Liver (tissue), 8 donors: ENCODE measurements at regions not wholly inside any gene's neighbourhood (a gene's known extent, or its start where the extent isn't known, plus 50 kb on each side); places are given as distances from the start of the nearest gene placed in this dataset.

Experiments used
- DNase-seq: peaks from one replicate; pipeline ENCODE4 v3.0.0-alpha.2; 2017; ENCODE audit warnings: low spot score
- H3K27ac ChIP-seq, 2 donors: one replicate each; pipeline ENCODE4 v1.7.0; 2013; ENCODE audit warnings: inconsistent platforms in 2 of 2, low read length in 2 of 2, control low read depth in 1 of 2, low read depth in 1 of 2, mild to moderate bottlenecking in 1 of 2
- H3K27me3 ChIP-seq, 4 donors: one replicate each; pipeline versions ENCODE4 v1.6.1 to v1.7.0; 2013; ENCODE audit warnings: low read length in 3 of 4, inconsistent platforms in 1 of 4, mild to moderate bottlenecking in 1 of 4, moderate library complexity in 1 of 4; ENCODE audit not compliant: control insufficient read depth in 4 of 4, insufficient read depth in 4 of 4
- H3K36me3 ChIP-seq, 4 donors: one replicate each; pipeline versions ENCODE4 v1.6.1 to v1.7.0; 2013; ENCODE audit warnings: low read length in 3 of 4, mild to moderate bottlenecking in 3 of 4, low read depth in 1 of 4, moderate library complexity in 1 of 4; ENCODE audit not compliant: control insufficient read depth in 4 of 4, insufficient read depth in 3 of 4
- H3K4me1 ChIP-seq, 4 donors: one replicate each; pipeline versions ENCODE4 v1.6.1 to v1.7.0; 2013; ENCODE audit warnings: low read length in 3 of 4, mild to moderate bottlenecking in 3 of 4, moderate library complexity in 1 of 4; ENCODE audit not compliant: control insufficient read depth in 4 of 4, insufficient read depth in 4 of 4
- H3K4me3 ChIP-seq, 3 donors: one replicate each; pipeline versions ENCODE4 v1.6.1 to v1.7.0; 2013; ENCODE audit warnings: low read length in 3 of 3, control low read depth in 1 of 3, low read depth in 1 of 3, mild to moderate bottlenecking in 1 of 3
- H3K9ac ChIP-seq, 2 donors: one replicate each; pipeline ENCODE4 v1.7.0; 2013; ENCODE audit warnings: low read length in 2 of 2, mild to moderate bottlenecking in 2 of 2, moderate library complexity in 2 of 2, control low read depth in 1 of 2, low read depth in 1 of 2
- H3K9me3 ChIP-seq, 4 donors: one replicate each; pipeline versions ENCODE4 v1.6.1 to v1.7.0; 2013; ENCODE audit warnings: low read length in 3 of 4; ENCODE audit not compliant: control insufficient read depth in 4 of 4
- CTCF ChIP-seq: fragments of 150-350 bp; IDR thresholded peaks from 2 replicates; pipeline ENCODE4 v1.5.1; 2017; ENCODE audit warnings: improper control_type of control experiment, low read depth, low read length; ENCODE audit not compliant: missing input control
- EGR1 ChIP-seq, 2 donors: IDR thresholded peaks; 2 replicates each; pipeline ENCODE4 v1.6.1; 2016 to 2018; ENCODE audit warnings: antibody characterized with exemption in 2 of 2, low read depth in 2 of 2
- FOXA1 ChIP-seq: IDR thresholded peaks from 2 replicates; pipeline ENCODE4 v1.6.1; 2016; ENCODE audit warnings: antibody characterized with exemption
- FOXA2 ChIP-seq: IDR thresholded peaks from 2 replicates; pipeline ENCODE4 v1.6.1; 2016; ENCODE audit warnings: antibody characterized with exemption
- GABPA ChIP-seq, 2 donors: IDR thresholded peaks in 1 of 2; conservative IDR thresholded peaks in 1 of 2; 2 replicates each; pipeline ENCODE4 v1.6.1; 2016; ENCODE audit warnings: antibody characterized with exemption in 2 of 2, mild to moderate bottlenecking in 1 of 2, moderate library complexity in 1 of 2
- HNF4A ChIP-seq, 2 donors: conservative IDR thresholded peaks; 2 replicates each; pipeline ENCODE4 v1.6.1; 2016; ENCODE audit warnings: antibody characterized with exemption in 2 of 2, mild to moderate bottlenecking in 2 of 2
- HNF4G ChIP-seq: IDR thresholded peaks from 2 replicates; pipeline ENCODE4 v1.6.1; 2016; ENCODE audit warnings: antibody characterized with exemption
- JUND ChIP-seq, 2 donors: IDR thresholded peaks; 2 replicates each; pipeline ENCODE4 v1.6.1; 2016; ENCODE audit warnings: antibody characterized with exemption in 2 of 2
- NR2F2 ChIP-seq: IDR thresholded peaks from 2 replicates; pipeline ENCODE4 v1.6.1; 2016; ENCODE audit warnings: antibody characterized with exemption
- RAD21 ChIP-seq, 2 donors: IDR thresholded peaks; 2 replicates each; pipeline ENCODE4 v1.6.1; 2016; ENCODE audit warnings: antibody characterized with exemption in 2 of 2, mild to moderate bottlenecking in 2 of 2
- REST ChIP-seq: IDR thresholded peaks from 2 replicates; pipeline ENCODE4 v1.6.1; 2016; ENCODE audit warnings: antibody characterized with exemption, mild to moderate bottlenecking
- RXRA ChIP-seq, 2 donors: IDR thresholded peaks; 2 replicates each; pipeline ENCODE4 v1.6.1; 2017 to 2018; ENCODE audit warnings: antibody characterized with exemption in 2 of 2, mild to moderate bottlenecking in 1 of 2
- SP1 ChIP-seq: IDR thresholded peaks from 2 replicates; pipeline ENCODE4 v1.6.1; 2018; ENCODE audit warnings: antibody characterized with exemption, mild to moderate bottlenecking
- TAF1 ChIP-seq: conservative IDR thresholded peaks from 2 replicates; pipeline ENCODE4 v1.6.1; 2016; ENCODE audit warnings: antibody characterized with exemption, mild to moderate bottlenecking
- YY1 ChIP-seq: IDR thresholded peaks from 2 replicates; pipeline ENCODE4 v1.6.1; 2016; ENCODE audit warnings: antibody characterized with exemption, mild to moderate bottlenecking
- ZBTB33 ChIP-seq: IDR thresholded peaks from 2 replicates; pipeline ENCODE4 v1.6.1; 2016; ENCODE audit warnings: antibody characterized with exemption
- WGBS: extraction: QIAGEN DNeasy Blood & Tissue Kit; methylation state at CpG from one replicate; pipeline ENCODE4 v1.1.7; 2013; 5-methylcytosine and 5-hydroxymethylcytosine counted together
- TF ChIP-seq, protein P1 (sequence below): IDR thresholded peaks from 2 replicates; pipeline ENCODE4 v1.6.1; 2016; ENCODE audit warnings: antibody characterized with exemption
- TF ChIP-seq, protein P2 (sequence below): IDR thresholded peaks from 2 replicates; pipeline ENCODE4 v1.6.1; 2016; ENCODE audit warnings: antibody characterized with exemption
- donor health status: healthy.
- donor health status: healthy.
- donor health status: healthy.
- donor health status: healthy.
- donor health status: healthy.

DNA sequence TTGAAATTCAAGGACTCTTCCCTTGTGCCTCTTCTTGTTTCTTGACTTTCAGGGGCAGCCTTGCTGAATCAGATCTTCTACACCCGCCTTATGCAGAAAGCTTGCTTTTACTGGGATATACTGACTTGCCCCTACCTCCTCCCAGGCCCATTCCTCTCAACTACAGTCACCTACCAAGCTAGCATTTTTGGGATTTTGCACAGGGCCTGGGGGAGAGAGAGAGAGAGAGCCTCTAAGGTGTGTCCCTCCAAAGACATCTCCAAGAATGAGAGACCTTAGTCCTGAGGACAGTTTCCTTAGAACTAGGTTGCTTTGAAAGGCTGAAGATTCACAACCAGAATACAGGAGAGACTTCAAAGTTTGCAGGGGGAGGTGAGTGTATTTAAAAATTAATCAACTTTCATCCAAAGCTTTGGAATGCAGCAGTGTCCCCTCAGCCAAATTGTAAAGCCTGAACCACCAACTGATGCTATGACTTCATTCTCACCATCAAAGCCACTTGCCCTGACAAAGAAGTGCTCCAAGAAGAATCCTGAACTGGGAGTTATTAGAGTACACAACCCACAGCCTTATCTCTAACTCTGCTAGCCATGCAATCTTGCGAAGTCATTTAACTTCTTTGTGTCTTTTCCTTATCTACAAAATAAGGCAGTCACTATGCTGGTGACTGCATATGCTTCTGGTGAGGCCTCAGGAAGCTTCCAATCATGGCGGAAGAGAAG, 96.1 kb upstream of the EGLN3 start:
- TF ChIP-seq FOXA1 (no peak), TAF1 (no peak), EGR1 (IDR thresholded peaks at IDR 0.05; ENCODE audit: low read depth in 2 of 2) (no peak), NR2F2 (no peak), HNF4G (no peak), HNF4A (conservative IDR thresholded peaks at IDR 0.05) (no peak), GABPA (IDR thresholded peaks at IDR 0.05 in 1 of 2, conservative IDR thresholded peaks at IDR 0.05 in 1 of 2) (no peak), RXRA (IDR thresholded peaks at IDR 0.05) (no peak), REST (no peak), CTCF (no peak), SP1 (no peak), YY1 (no peak), JUND (IDR thresholded peaks at IDR 0.05) (no peak), ZBTB33 (no peak), RAD21 (IDR thresholded peaks at IDR 0.05) (no peak), FOXA2 (no peak)
- TF ChIP-seq, protein P1, sequence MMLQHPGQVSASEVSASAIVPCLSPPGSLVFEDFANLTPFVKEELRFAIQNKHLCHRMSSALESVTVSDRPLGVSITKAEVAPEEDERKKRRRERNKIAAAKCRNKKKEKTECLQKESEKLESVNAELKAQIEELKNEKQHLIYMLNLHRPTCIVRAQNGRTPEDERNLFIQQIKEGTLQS = no peak
- TF ChIP-seq, protein P2, sequence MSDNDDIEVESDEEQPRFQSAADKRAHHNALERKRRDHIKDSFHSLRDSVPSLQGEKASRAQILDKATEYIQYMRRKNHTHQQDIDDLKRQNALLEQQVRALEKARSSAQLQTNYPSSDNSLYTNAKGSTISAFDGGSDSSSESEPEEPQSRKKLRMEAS = no peak
- H3K27ac ChIP-seq = no peak overlapping the region
- H3K4me1 ChIP-seq = no peaks in the 10 kb centered on the region
- H3K9ac ChIP-seq = no peak overlapping the region
- H3K4me3 ChIP-seq = no peak overlapping the region
- 92% methylated on average over 3 of the region's 3 CpGs for WGBS
- H3K27me3 ChIP-seq = no peaks in the 10 kb centered on the region
- no peaks in the 10 kb centered on the region for H3K36me3 ChIP-seq
- DNase-seq = no peak
- H3K9me3 ChIP-seq = no peaks in the 10 kb centered on the region
